K562 (cell line): ENCODE measurements at regions not wholly inside any gene's neighbourhood (a gene's known extent, or its start where the extent isn't known, plus 50 kb on each side); places are given as distances from the start of the nearest gene placed in this dataset.

Experiments used
- ATAC-seq: fragments of 200-7000 bp; cut with Tn5 transposase; 3 replicates; pipeline ENCODE4 v1.9.1; 2020; ENCODE audit warnings: moderate library complexity
- BruUV-seq: library from RNA; stranded (reverse); fragments of 400-500 nt; replicated peaks from 2 replicates; lab custom pipeline; 2021; lab: Mats Ljungman, UMichigan
- CTCF ChIA-PET: fragments of 300-600 bp; formaldehyde crosslinking; extraction: SDS; loops from one replicate; lab custom pipeline; 2021; ENCODE audit warnings: low intra/inter-chr PET ratio; lab: Yijun Ruan, JAX
- POLR2A ChIA-PET: fragments of 300-600, 350-650 bp; sonication (Branson Sonifier 250); formaldehyde crosslinking; extraction: SDS; loops from one replicate; lab custom pipeline; 2021; ENCODE audit warnings: antibody characterized with exemption, inconsistent platforms; lab: Yijun Ruan, JAX
- DNase-seq, 4 experiments: peaks; one replicate each; pipeline versions ENCODE4 v3.0.0 to v3.0.0-alpha.2; 2011 to 2018; ENCODE audit warnings: low spot score in 3 of 4, mixed read lengths in 3 of 4; ENCODE audit errors: extremely low read depth in 1 of 4
- FAIRE-seq: peaks from 2 replicates; lab custom pipeline; 2011; peaks lifted over from hg19 to GRCh38; lab: Jason Lieb, UNC
- H2AFZ ChIP-seq: 2 replicates; pipeline ENCODE4 v1.6.0; 2011; ENCODE audit warnings: low read depth, low read length, control low read depth, inconsistent platforms
- H3K27ac ChIP-seq: fragments of 200-600 bp; 3 replicates; pipeline ENCODE4 v1.8.0; 2011; ENCODE audit warnings: low read depth, mild to moderate bottlenecking, control low read depth, inconsistent platforms, low read length, moderate library complexity, mixed read lengths; ENCODE audit errors: extremely low read depth
- H3K27me3 ChIP-seq, 2 experiments: fragments of 300-600 bp in 1 of 2; 2 replicates in 1 of 2; 3 replicates in 1 of 2; pipeline versions ENCODE4 v1.6.0 to v1.8.0; 2011; ENCODE audit warnings: inconsistent platforms in 2 of 2, low read length in 2 of 2, mild to moderate bottlenecking in 1 of 2, mixed read lengths in 1 of 2, moderate library complexity in 1 of 2; ENCODE audit not compliant: control insufficient read depth in 2 of 2, insufficient read depth in 2 of 2
- H3K36me3 ChIP-seq: fragments of 300-600 bp; 3 replicates; pipeline ENCODE4 v1.8.0; 2011; ENCODE audit warnings: mild to moderate bottlenecking, low read length, inconsistent platforms; ENCODE audit not compliant: control insufficient read depth, insufficient read depth
- H3K4me1 ChIP-seq, 2 experiments: fragments of 200-600 bp in 1 of 2; replicated peaks in 1 of 2; 2 replicates in 1 of 2; 3 replicates in 1 of 2; pipeline versions ENCODE4 v1.5.1 to v1.8.0; 2011; ENCODE audit warnings: inconsistent platforms in 2 of 2, low read length in 2 of 2, mild to moderate bottlenecking in 1 of 2, mixed read lengths in 1 of 2, moderate library complexity in 1 of 2; ENCODE audit not compliant: control insufficient read depth in 2 of 2, insufficient read depth in 2 of 2
- H3K4me2 ChIP-seq: 2 replicates; pipeline ENCODE4 v1.6.1; 2011; ENCODE audit warnings: low read length, control low read depth, inconsistent platforms, mixed read lengths; ENCODE audit not compliant: insufficient read depth
- H3K4me3 ChIP-seq: fragments of 200-600 bp; sonication (generic), shearing (Covaris generic); 2 replicates; pipeline ENCODE4 v1.5.1; 2016; ENCODE audit warnings: control low read depth, inconsistent platforms
- H3K79me2 ChIP-seq: fragments of 200-600 bp; 3 replicates; pipeline ENCODE4 v1.8.0; 2011; ENCODE audit warnings: low read length, inconsistent platforms; ENCODE audit not compliant: control insufficient read depth, insufficient read depth
- H3K9ac ChIP-seq, 2 experiments: 2 replicates each; pipeline versions ENCODE4 v1.6.0 to v1.6.1; 2011; ENCODE audit warnings: low read depth in 2 of 2, low read length in 2 of 2, control low read depth in 1 of 2, inconsistent platforms in 1 of 2, mild to moderate bottlenecking in 1 of 2, mixed read lengths in 1 of 2; ENCODE audit not compliant: insufficient read depth in 1 of 2
- H3K9me1 ChIP-seq: one replicate; pipeline ENCODE4 v1.6.0; 2011; ENCODE audit warnings: inconsistent platforms, mild to moderate bottlenecking, low read length, moderate library complexity; ENCODE audit not compliant: control insufficient read depth, insufficient read depth
- H3K9me3 ChIP-seq: replicated peaks from 2 replicates; pipeline ENCODE4 v1.5.1; 2011; ENCODE audit warnings: low read depth, low read length, inconsistent platforms; ENCODE audit not compliant: control insufficient read depth, insufficient read depth
- H4K20me1 ChIP-seq: replicated peaks from 2 replicates; pipeline ENCODE4 v1.6.1; 2011; ENCODE audit warnings: low read length, inconsistent platforms, mixed read lengths; ENCODE audit not compliant: control insufficient read depth, insufficient read depth
- CTCF ChIP-seq, 3 experiments: IDR thresholded peaks in 2 of 3; conservative IDR thresholded peaks in 1 of 3; 2 replicates each; pipeline ENCODE4 v1.5.1; 2011 to 2012; ENCODE audit warnings: low read length in 3 of 3, mild to moderate bottlenecking in 3 of 3, control low read depth in 2 of 3, improper control_type of control experiment in 1 of 3, inconsistent platforms in 1 of 3, low read depth in 1 of 3, mixed read lengths in 1 of 3, moderate library complexity in 1 of 3; ENCODE audit not compliant: insufficient read depth in 2 of 3
- JUNB ChIP-seq: fragments of 450-650 bp; formaldehyde crosslinking; conservative IDR thresholded peaks from 2 replicates; pipeline ENCODE4 v1.4.0; 2020; ENCODE audit warnings: mild to moderate bottlenecking
- RAD21 ChIP-seq, 2 experiments: fragments of 250-450 bp in 1 of 2; fragments of 450-650 bp in 1 of 2; sonication (Bioruptor Pico) in 1 of 2; formaldehyde crosslinking in 1 of 2; IDR thresholded peaks in 1 of 2; conservative IDR thresholded peaks in 1 of 2; 2 replicates each; pipeline versions ENCODE4 v1.4.0 to v1.8.0; 2020 to 2022; ENCODE audit warnings: mild to moderate bottlenecking in 2 of 2, moderate library complexity in 1 of 2
- RBM25 ChIP-seq: fragments of 200-400 bp; formaldehyde crosslinking; IDR thresholded peaks from 2 replicates; pipeline ENCODE4 v1.6.1; 2018; ENCODE audit warnings: low read length, low read depth, moderate library complexity; ENCODE audit not compliant: severe bottlenecking
- ZNF146 ChIP-seq: IDR thresholded peaks from one replicate; pipeline ENCODE4 v1.6.1; 2018; ENCODE audit warnings: missing compliant biosample characterization; ENCODE audit not compliant: unreplicated experiment
- WGBS: fragments of 100-300 bp; shearing (Covaris generic); methylation state at CpG from one replicate; pipeline ENCODE4 v1.1.6; 2016; ENCODE audit warnings: low coverage, mixed read lengths; ENCODE audit not compliant: insufficient coverage; ENCODE audit errors: missing lambda C conversion rate; 5-methylcytosine and 5-hydroxymethylcytosine counted together
- in situ Hi-C: fragments of 300-500 bp; cut with MboI; formaldehyde crosslinking; loops from 4 replicates; pipeline ENCODE4 v1.15.0; 2018; ENCODE audit warnings: inconsistent platforms, mixed read lengths
- intact Hi-C: fragments of 100-400 bp; cut with micrococcal nuclease; formaldehyde crosslinking; loops from 2 replicates; pipeline ENCODE4 v1.14.2; 2022
- TF ChIP-seq, protein P1 (sequence below): fragments of 250-450 bp; sonication (Bioruptor Pico); IDR thresholded peaks from 2 replicates; pipeline ENCODE4 v1.4.0; 2020

DNA sequence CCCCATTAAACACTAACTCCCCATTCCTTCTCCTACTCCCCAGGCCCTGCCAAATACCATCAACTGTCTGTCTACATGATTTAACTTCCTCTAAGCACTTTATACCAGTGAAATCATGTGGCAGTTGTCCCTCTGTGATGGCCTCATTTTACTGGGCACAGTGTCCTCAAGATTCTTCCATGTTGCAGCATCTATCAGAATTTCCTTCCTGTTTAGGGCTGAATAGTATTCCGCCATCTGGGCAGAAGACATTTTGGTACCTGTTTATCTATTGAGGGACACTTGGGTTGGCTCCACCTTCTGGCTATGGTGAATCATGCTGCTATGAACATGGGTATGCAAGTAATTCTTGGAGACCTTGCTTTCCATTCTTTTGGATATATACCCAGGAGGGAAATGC, 59.4 kb upstream of the IRX4 start:
- 0% methylated on average over 1 of the region's 1 CpG for WGBS
- H3K9me3 ChIP-seq: no peaks in the 10 kb centered on the region
- H3K4me1 ChIP-seq: no peaks in the 10 kb centered on the region
- H3K4me2 ChIP-seq: no peak overlapping the region
- intact Hi-C loops (no loop called here), in situ Hi-C loops (no loop called here)
- H3K79me2 ChIP-seq: no peaks in the 10 kb centered on the region
- FAIRE-seq (peak; percentile 58), DNase-seq (no peak), ATAC-seq (no peak)
- no peaks in the 10 kb centered on the region for H3K36me3 ChIP-seq
- H3K9ac ChIP-seq: no peak overlapping the region
- no peak overlapping the region for H2AFZ ChIP-seq
- ChIA-PET CTCF (no interaction called here), POLR2A (interaction anchor here (0.6 kb wide), 1 partner anchor 658 kb away, joined by 3 read pairs; no protein-coding TSS in a partner anchor)
- TF ChIP-seq CTCF (IDR thresholded peaks at IDR 0.05 in 2 of 3, conservative IDR thresholded peaks at IDR 0.05 in 1 of 3; ENCODE audit: insufficient read depth in 2 of 3, low read depth in 1 of 3, low read length in 3 of 3): 0 out of 6 replicates have a peak, but pooled peaks of 1 of the 3 experiments have one; percentile 9
- TF ChIP-seq, protein P1, sequence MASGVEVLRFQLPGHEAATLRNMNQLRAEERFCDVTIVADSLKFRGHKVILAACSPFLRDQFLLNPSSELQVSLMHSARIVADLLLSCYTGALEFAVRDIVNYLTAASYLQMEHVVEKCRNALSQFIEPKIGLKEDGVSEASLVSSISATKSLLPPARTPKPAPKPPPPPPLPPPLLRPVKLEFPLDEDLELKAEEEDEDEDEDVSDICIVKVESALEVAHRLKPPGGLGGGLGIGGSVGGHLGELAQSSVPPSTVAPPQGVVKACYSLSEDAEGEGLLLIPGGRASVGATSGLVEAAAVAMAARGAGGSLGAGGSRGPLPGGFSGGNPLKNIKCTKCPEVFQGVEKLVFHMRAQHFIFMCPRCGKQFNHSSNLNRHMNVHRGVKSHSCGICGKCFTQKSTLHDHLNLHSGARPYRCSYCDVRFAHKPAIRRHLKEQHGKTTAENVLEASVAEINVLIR: no peak
- TF ChIP-seq ZNF146 (CRISPR knock-in tag): peak; percentile 75
- TF ChIP-seq RAD21 (CRISPR knock-in tag; conservative IDR thresholded peaks at IDR 0.05 in 1 of 2, IDR thresholded peaks at IDR 0.05 in 1 of 2): 0 out of 4 replicates have a peak, but pooled peaks of 1 of the 2 experiments have one; percentile 9
- peak; percentile 20 for TF ChIP-seq RBM25
- no peak for TF ChIP-seq JUNB (CRISPR knock-in tag)
- BruUV-seq: no TSS peak
- no peaks in the 10 kb centered on the region; the same call in none of the 2 replicates for H4K20me1 ChIP-seq
- H3K27ac ChIP-seq: no peak overlapping the region
- H3K27me3 ChIP-seq: peaks cover 50 to 67% of the 10 kb centered on the region in 2 experiments
- H3K9me1 ChIP-seq: no peaks in the 10 kb centered on the region
- H3K4me3 ChIP-seq: no peak overlapping the region
